ENCODE measurements at regions not wholly inside any gene's neighbourhood (a gene's known extent, or its start where the extent isn't known, plus 50 kb on each side); places are given as distances from the start of the nearest gene placed in this dataset.
"Not testable (repeated sequence)": the region's sequence is repeated elsewhere in the genome, so short reads cannot be mapped to it uniquely, and the experiment has no call there.

GRCh38 chr3:59496250-59496649 is 446.4 kb upstream of the CFAP20DC start:
- no peak overlapping the region for H3K4me3 ChIP-seq (ENCODE audit: low read depth, low read length)
- no peak for TF ChIP-seq CTCF (conservative IDR thresholded peaks at IDR 0.05; ENCODE audit: low read depth, low read length)
- DNase-seq (ENCODE audit: low read depth), result no peak

- not testable (repeated sequence) for H3K4me3 ChIP-seq (ENCODE audit: low read depth, low read length); DNase-seq (ENCODE audit: low read depth)
Measured at GRCh38 chr3:59494969-59495368, 445.1 kb upstream of the CFAP20DC start.

GRCh38 chr3:59486520-59486919 is 436.7 kb upstream of the CFAP20DC start:
- H3K4me3 ChIP-seq (ENCODE audit: low read depth, low read length), result no peak overlapping the region
- TF ChIP-seq CTCF (conservative IDR thresholded peaks at IDR 0.05; ENCODE audit: low read depth, low read length), result no peak
- no peak for DNase-seq (ENCODE audit: low read depth)

GRCh38 chr3:59483191-59483590 is 433.4 kb upstream of the CFAP20DC start:
- no peak for TF ChIP-seq CTCF (conservative IDR thresholded peaks at IDR 0.05; ENCODE audit: low read depth, low read length)
- DNase-seq (ENCODE audit: low read depth), result no peak
- H3K4me3 ChIP-seq (ENCODE audit: low read depth, low read length), result no peak overlapping the region

GRCh38 chr3:59482684-59483083 is 432.9 kb upstream of the CFAP20DC start:
- no peak overlapping the region for H3K4me3 ChIP-seq (ENCODE audit: low read depth, low read length)
- no peak for DNase-seq (ENCODE audit: low read depth)
- no peak for TF ChIP-seq CTCF (conservative IDR thresholded peaks at IDR 0.05; ENCODE audit: low read depth, low read length)

GRCh38 chr3:59481776-59482400 is 432.1 kb upstream of the CFAP20DC start:
- no peak for TF ChIP-seq CTCF (conservative IDR thresholded peaks at IDR 0.05; ENCODE audit: low read depth, low read length)
- no peak overlapping the region for H3K4me3 ChIP-seq (ENCODE audit: low read depth, low read length)
- peak; percentile 21 for DNase-seq (ENCODE audit: low read depth)

- no peak for TF ChIP-seq CTCF (conservative IDR thresholded peaks at IDR 0.05; ENCODE audit: low read depth, low read length)
- DNase-seq (ENCODE audit: low read depth), result peak; percentile 75
- H3K4me3 ChIP-seq (ENCODE audit: low read depth, low read length), result peak overlapping the region; percentile 6
Measured at GRCh38 chr3:59480486-59480995, 430.7 kb upstream of the CFAP20DC start.

Data from choroid plexus epithelial cell (primary cell).